Activated CD8-positive, alpha-beta memory T cell treated with anti-CD3 and anti-CD28 coated beads for 36 hours (primary cell): ENCODE measurements at regions not wholly inside any gene's neighbourhood (a gene's known extent, or its start where the extent isn't known, plus 50 kb on each side); places are given as distances from the start of the nearest gene placed in this dataset.
"Not testable (repeated sequence)": the region's sequence is repeated elsewhere in the genome, so short reads cannot be mapped to it uniquely, and the experiment has no call there.

Experiments
- CTCF ChIA-PET: fragments of 350-600 bp; sonication (Branson Sonifier 250); formaldehyde crosslinking; loops from one replicate; lab custom pipeline; 2021; ENCODE audit warnings: antibody characterized with exemption; lab: Charles Lee
- POLR2A ChIA-PET: fragments of 350-600 bp; sonication (Branson Sonifier 250); formaldehyde crosslinking; loops from one replicate; lab custom pipeline; 2021; ENCODE audit warnings: antibody characterized with exemption; lab: Charles Lee

GRCh38 chr5:23139338-23140171 lies 286.4 kb upstream of the CDH12 start:
- POLR2A ChIA-PET, result no interaction called here
- CTCF ChIA-PET, result no interaction called here

- POLR2A ChIA-PET, result no interaction called here
- CTCF ChIA-PET, result no interaction called here
These were observed 283.8 kb upstream of the CDH12 start for GRCh38 chr5:23136958-23137357.

- POLR2A ChIA-PET, result no interaction called here
- CTCF ChIA-PET, result no interaction called here
These were observed 279.1 kb upstream of the CDH12 start for GRCh38 chr5:23132231-23132630.

GRCh38 chr5:23112237-23112636 lies 259.1 kb upstream of the CDH12 start:
- CTCF ChIA-PET, result no interaction called here
- POLR2A ChIA-PET, result no interaction called here

- POLR2A ChIA-PET, result no interaction called here
- CTCF ChIA-PET, result no interaction called here
These were observed 251.9 kb upstream of the CDH12 start for GRCh38 chr5:23105021-23105420.

- POLR2A ChIA-PET, result no interaction called here
- CTCF ChIA-PET, result no interaction called here
These were observed 250.4 kb upstream of the CDH12 start for GRCh38 chr5:23103566-23103965.

- CTCF ChIA-PET, POLR2A ChIA-PET: not testable (repeated sequence)
These were observed 242.3 kb upstream of the CDH12 start for GRCh38 chr5:23095418-23095817.

- POLR2A ChIA-PET, result no interaction called here
- CTCF ChIA-PET, result no interaction called here
These were observed 236.1 kb upstream of the CDH12 start for GRCh38 chr5:23089286-23089685.

GRCh38 chr5:23084815-23085214 lies 231.7 kb upstream of the CDH12 start:
- ChIA-PET CTCF (no interaction called here), POLR2A (no interaction called here)

- POLR2A ChIA-PET, result no interaction called here
These were observed 219.0 kb upstream of the CDH12 start for GRCh38 chr5:23072179-23072578.

GRCh38 chr5:23071682-23072081 lies 218.5 kb upstream of the CDH12 start:
- POLR2A ChIA-PET, result no interaction called here
- CTCF ChIA-PET, result no interaction called here

More at GRCh38 chr5:23072179-23072578, 219.0 kb upstream of the CDH12 start:
- CTCF ChIA-PET, result no interaction called here

- POLR2A ChIA-PET, result no interaction called here
- CTCF ChIA-PET, result no interaction called here
These were observed 211.6 kb upstream of the CDH12 start for GRCh38 chr5:23064710-23065109.

GRCh38 chr5:23053846-23054245 lies 200.7 kb upstream of the CDH12 start:
- CTCF ChIA-PET, result no interaction called here

GRCh38 chr5:23042226-23042625 lies 189.1 kb upstream of the CDH12 start:
- CTCF ChIA-PET, result no interaction called here

More at GRCh38 chr5:23053846-23054245, 200.7 kb upstream of the CDH12 start:
- POLR2A ChIA-PET, result no interaction called here

GRCh38 chr5:23035555-23036090 lies 182.5 kb upstream of the CDH12 start:
- CTCF ChIA-PET, result no interaction called here
- POLR2A ChIA-PET, result no interaction called here

More at GRCh38 chr5:23042226-23042625, 189.1 kb upstream of the CDH12 start:
- POLR2A ChIA-PET, result no interaction called here

- ChIA-PET CTCF (no interaction called here), POLR2A (no interaction called here)
These were observed 180.7 kb upstream of the CDH12 start for GRCh38 chr5:23033864-23034263.

- CTCF ChIA-PET, result no interaction called here
- POLR2A ChIA-PET, result no interaction called here
These were observed 176.1 kb upstream of the CDH12 start for GRCh38 chr5:23029290-23029689.

GRCh38 chr5:23028445-23029021 lies 175.4 kb upstream of the CDH12 start:
- CTCF ChIA-PET, result no interaction called here
- POLR2A ChIA-PET, result no interaction called here

- POLR2A ChIA-PET, result no interaction called here
- CTCF ChIA-PET, result no interaction called here
These were observed 174.7 kb upstream of the CDH12 start for GRCh38 chr5:23027830-23028229.

GRCh38 chr5:23027331-23027730 lies 174.2 kb upstream of the CDH12 start:
- ChIA-PET POLR2A (no interaction called here), CTCF (no interaction called here)
